B cell (primary cell): ENCODE measurements at regions not wholly inside any gene's neighbourhood (a gene's known extent, or its start where the extent isn't known, plus 50 kb on each side); places are given as distances from the start of the nearest gene placed in this dataset.

Experiments used
- CTCF ChIP-seq: fragments of 200-600 bp; IDR thresholded peaks from one replicate; pipeline ENCODE4 v1.8.0; 2022; ENCODE audit warnings: antibody characterized with exemption, mild to moderate bottlenecking
- EZH2 ChIP-seq: IDR thresholded peaks from 2 replicates; pipeline ENCODE4 v1.6.1; 2012; ENCODE audit warnings: borderline replicate concordance, low read depth, mild to moderate bottlenecking, moderate library complexity, low read length; ENCODE audit not compliant: insufficient read depth, poor library complexity, severe bottlenecking

- TF ChIP-seq CTCF (no peak), EZH2 (no peak)
Measured at GRCh38 chr5:173816728-173817127, 71.4 kb upstream of the CPEB4 start.
